ENCODE measurements at regions not wholly inside any gene's neighbourhood (a gene's known extent, or its start where the extent isn't known, plus 50 kb on each side); places are given as distances from the start of the nearest gene placed in this dataset.

DNA sequence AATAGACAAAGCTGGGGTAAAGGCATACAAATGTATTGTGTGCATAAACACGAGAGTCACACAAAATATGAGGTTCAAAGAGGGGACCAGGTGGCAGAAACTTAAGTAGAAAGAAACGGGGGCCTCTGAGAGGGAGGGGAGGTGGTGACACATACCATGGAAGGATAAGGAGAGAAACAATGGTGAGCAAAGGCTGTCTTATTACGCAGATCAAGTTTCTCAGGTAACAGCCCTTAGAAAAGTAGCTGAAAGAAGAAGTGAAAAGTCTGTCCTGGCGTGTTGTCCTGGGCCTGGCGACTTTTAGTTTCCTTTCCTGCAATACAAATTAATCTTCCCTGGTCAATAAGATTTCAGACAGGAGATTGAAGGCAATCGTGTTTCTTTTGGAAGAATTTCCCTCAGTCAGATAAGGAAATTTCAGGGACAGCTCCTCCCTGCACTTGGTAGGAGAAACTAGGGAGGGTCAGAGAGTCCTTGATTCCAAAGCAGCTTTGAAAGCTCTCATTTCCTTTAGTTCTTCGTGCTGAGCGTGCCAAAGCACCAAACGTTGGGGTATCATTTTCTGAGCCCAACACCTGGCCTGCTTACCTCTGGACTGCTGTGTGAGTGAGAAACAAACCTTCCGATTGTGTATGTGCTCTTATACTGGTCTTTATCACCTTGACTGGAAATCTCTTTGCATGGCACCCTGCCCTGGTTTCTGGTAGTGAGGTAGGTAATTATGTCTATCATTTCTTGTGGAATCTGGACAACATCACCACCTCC lies 676.7 kb upstream of the LCORL start:
- no peaks in the 10 kb centered on the region for H3K4me1 Mint-ChIP-seq (ENCODE audit: low read depth)
- H3K4me3 Mint-ChIP-seq, result no peak overlapping the region
- TF ChIP-seq, protein P1, sequence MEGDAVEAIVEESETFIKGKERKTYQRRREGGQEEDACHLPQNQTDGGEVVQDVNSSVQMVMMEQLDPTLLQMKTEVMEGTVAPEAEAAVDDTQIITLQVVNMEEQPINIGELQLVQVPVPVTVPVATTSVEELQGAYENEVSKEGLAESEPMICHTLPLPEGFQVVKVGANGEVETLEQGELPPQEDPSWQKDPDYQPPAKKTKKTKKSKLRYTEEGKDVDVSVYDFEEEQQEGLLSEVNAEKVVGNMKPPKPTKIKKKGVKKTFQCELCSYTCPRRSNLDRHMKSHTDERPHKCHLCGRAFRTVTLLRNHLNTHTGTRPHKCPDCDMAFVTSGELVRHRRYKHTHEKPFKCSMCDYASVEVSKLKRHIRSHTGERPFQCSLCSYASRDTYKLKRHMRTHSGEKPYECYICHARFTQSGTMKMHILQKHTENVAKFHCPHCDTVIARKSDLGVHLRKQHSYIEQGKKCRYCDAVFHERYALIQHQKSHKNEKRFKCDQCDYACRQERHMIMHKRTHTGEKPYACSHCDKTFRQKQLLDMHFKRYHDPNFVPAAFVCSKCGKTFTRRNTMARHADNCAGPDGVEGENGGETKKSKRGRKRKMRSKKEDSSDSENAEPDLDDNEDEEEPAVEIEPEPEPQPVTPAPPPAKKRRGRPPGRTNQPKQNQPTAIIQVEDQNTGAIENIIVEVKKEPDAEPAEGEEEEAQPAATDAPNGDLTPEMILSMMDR (IDR thresholded peaks at IDR 0.05), result no peak
- H3K27ac Mint-ChIP-seq, result no peak overlapping the region
- DNase-seq, result no peak
- no peaks in the 10 kb centered on the region for H3K9me3 Mint-ChIP-seq
- no peaks in the 10 kb centered on the region for H3K36me3 Mint-ChIP-seq (ENCODE audit: low read depth)
- H3K27me3 Mint-ChIP-seq (ENCODE audit: insufficient read depth), result peaks cover 3% of the 10 kb centered on the region

DNA sequence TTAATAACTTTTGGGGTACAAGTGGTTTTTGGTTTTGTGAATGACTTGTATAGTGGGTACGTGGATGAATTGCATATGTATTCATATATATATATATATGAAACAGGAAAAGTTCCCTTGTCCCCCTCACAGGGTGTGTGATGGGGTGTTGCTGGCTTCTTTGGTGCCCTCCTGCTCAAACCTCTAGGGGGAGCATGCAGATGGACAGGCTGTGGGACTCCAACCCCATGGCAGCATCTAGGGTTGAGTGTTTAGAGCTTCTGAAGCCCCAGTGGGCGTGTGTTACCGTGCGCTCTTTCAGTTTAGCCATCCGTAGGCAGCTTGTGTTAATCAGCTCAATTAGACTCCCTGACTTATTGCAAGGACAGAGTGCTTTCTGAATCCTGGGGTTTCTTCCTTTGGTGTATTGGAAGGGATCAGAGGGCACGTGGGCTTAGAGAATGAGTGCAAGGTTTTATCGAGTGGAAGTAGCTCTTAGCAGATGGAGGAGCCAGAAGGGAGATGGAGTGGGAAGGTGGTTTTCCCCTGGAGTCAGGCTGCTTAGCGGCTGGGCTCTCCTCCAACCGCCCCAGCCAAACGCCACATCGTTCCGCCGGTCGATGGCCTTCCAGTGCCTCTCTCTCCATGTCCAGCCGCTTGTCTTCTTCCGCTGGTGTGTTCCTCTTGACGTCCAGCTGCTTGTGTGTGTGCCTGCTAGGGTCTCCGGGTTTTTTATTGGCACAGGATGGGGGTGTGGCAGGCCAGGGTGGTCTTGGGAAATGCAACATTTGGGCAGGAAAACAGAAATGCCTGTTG lies 674.4 kb upstream of the LCORL start:
- H3K27ac Mint-ChIP-seq, result no peak overlapping the region
- peaks cover 3% of the 10 kb centered on the region for H3K27me3 Mint-ChIP-seq (ENCODE audit: insufficient read depth)
- no peak for DNase-seq
- H3K4me1 Mint-ChIP-seq (ENCODE audit: low read depth), result peaks cover 12% of the 10 kb centered on the region
- H3K4me3 Mint-ChIP-seq, result no peak overlapping the region
- no peaks in the 10 kb centered on the region for H3K9me3 Mint-ChIP-seq
- no peaks in the 10 kb centered on the region for H3K36me3 Mint-ChIP-seq (ENCODE audit: low read depth)
- TF ChIP-seq, protein P1 (IDR thresholded peaks at IDR 0.05), result peak; percentile 57; the same call in 1 of the 2 replicates

DNA sequence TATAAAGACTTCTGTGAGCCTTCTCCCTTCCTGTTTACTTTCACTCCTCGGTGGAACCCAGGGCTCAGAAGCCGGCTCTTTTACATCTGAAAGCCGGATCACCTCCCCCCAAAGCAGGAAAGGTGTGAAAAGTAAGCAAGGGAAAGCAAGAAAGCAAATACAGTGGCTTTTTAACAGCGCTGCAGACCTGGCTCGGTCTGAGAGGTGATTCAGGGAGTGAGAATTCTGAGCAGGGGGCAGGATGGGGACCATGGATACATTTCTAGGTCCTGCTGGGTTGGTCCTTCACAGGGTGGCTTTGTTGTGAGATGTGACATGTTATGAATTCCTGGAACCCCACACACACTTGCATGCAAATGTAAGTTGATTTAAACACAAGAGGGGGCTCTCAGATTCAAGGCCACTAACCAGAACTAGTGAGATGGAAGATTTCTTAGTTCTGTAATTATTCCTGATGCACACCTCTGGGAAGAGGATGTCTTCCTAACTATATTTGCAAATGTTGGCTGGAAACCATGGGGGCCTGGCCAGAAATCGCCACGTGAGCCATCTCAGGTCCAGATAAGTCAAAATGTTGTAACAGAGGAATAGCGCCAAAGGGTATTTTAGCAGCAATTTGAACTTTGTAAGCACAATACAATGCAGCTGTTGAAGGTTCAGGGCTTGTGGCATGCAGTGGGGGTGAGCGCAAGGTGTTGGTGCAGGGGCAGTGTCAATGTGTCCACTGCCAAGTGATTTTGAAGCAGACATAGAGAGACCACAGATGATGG lies 670.1 kb upstream of the LCORL start:
- TF ChIP-seq, protein P1 (IDR thresholded peaks at IDR 0.05), result peak; percentile 27; the same call in 1 of the 2 replicates
- DNase-seq, result no peak
- Mint-ChIP-seq H3K36me3 (ENCODE audit: low read depth) (no peaks in the 10 kb centered on the region), H3K4me1 (ENCODE audit: low read depth) (peaks cover 32% of the 10 kb centered on the region), H3K4me3 (no peak overlapping the region), H3K27me3 (ENCODE audit: insufficient read depth) (no peaks in the 10 kb centered on the region; the same call in 1 of the 2 replicates), H3K9me3 (no peaks in the 10 kb centered on the region), H3K27ac (no peak overlapping the region)

DNA sequence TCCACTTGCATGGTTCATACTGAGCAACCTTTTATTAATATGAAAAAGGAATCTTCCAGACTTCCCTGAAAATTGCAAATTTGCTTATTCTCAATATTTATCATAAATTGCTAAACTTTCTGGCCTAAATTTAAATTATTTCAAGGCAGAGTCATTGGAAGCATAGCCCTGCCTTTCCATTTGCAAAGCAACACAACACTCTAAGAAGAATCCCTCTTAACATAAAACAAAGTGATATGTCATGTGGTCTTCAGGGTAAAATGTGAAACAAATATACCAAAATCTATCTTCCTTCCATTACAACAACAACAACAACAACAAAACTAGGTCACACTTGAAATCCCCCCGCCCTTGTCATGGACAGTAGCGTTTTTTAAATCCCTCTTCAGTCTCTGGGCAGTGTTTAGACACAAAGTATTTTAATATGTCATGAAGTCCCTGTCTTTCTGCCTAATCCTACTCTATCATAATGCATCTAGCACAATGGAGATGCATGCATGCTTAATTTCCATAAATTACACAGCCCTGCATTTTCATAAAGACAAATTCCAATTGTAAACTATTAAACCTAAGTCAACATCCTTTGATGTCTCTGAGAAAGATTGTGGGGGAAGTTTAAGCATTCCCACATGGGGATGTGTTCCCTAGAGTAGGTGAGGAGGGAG lies 668.9 kb upstream of the LCORL start:
- Mint-ChIP-seq H3K4me3 (no peak overlapping the region), H3K9me3 (no peaks in the 10 kb centered on the region), H3K36me3 (ENCODE audit: low read depth) (no peaks in the 10 kb centered on the region), H3K27ac (no peak overlapping the region), H3K4me1 (ENCODE audit: low read depth) (peaks cover 44% of the 10 kb centered on the region), H3K27me3 (ENCODE audit: insufficient read depth) (no peaks in the 10 kb centered on the region; the same call in 1 of the 2 replicates)
- TF ChIP-seq, protein P1 (IDR thresholded peaks at IDR 0.05), result no peak
- no peak for DNase-seq
